Neural cell (in vitro differentiated cells): ENCODE measurements at regions not wholly inside any gene's neighbourhood (a gene's known extent, or its start where the extent isn't known, plus 50 kb on each side); places are given as distances from the start of the nearest gene placed in this dataset.

Experiments used
- CTCF ChIP-seq: fragments of 450-650 bp; IDR thresholded peaks from 2 replicates; pipeline ENCODE4 v1.5.1; 2014; ENCODE audit warnings: antibody characterized with exemption, mild to moderate bottlenecking, moderate library complexity; ENCODE audit not compliant: poor library complexity, severe bottlenecking
- EP300 ChIP-seq: fragments of 450-650 bp; conservative IDR thresholded peaks from 2 replicates; pipeline ENCODE4 v1.6.1; 2014; ENCODE audit warnings: antibody characterized with exemption, mild to moderate bottlenecking, moderate library complexity; ENCODE audit not compliant: poor library complexity, severe bottlenecking
- POLR2AphosphoS5 ChIP-seq: IDR thresholded peaks from 2 replicates; pipeline ENCODE4 v1.6.1; 2012
- RAD21 ChIP-seq: fragments of 450-650 bp; conservative IDR thresholded peaks from 2 replicates; pipeline ENCODE4 v1.6.1; 2014; ENCODE audit warnings: antibody characterized with exemption, mild to moderate bottlenecking, moderate library complexity
- SMC3 ChIP-seq: fragments of 450-650 bp; conservative IDR thresholded peaks from 2 replicates; pipeline ENCODE4 v1.6.1; 2014; ENCODE audit warnings: antibody characterized with exemption, mild to moderate bottlenecking, moderate library complexity; ENCODE audit not compliant: poor library complexity

- no peak for TF ChIP-seq RAD21
- no peak for TF ChIP-seq POLR2AphosphoS5
- no peak for TF ChIP-seq CTCF
- TF ChIP-seq EP300 = no peak
- no peak for TF ChIP-seq SMC3
Observed at GRCh38 chr1:218531936-218532335, 186.8 kb downstream of the TGFB2 start.
